ENCODE measurements at regions not wholly inside any gene's neighbourhood (a gene's known extent, or its start where the extent isn't known, plus 50 kb on each side); places are given as distances from the start of the nearest gene placed in this dataset.
A peak's percentile ranks its signal among the peaks of the same experiment; 100 is the strongest.

- ChIA-PET CTCF (no interaction called here), POLR2A (ENCODE audit: low non-redundant PET) (no interaction called here)
- DNase-seq (ENCODE audit: low spot score) = no peak
- no peak overlapping the region for H3K27ac ChIP-seq
- TF ChIP-seq CTCF (conservative IDR thresholded peaks at IDR 0.05; ENCODE audit: low read depth) = no peak
These were observed 222.8 kb upstream of the SDK2 start for GRCh38 chr17:73867056-73867455.

GRCh38 chr17:73870068-73870467 is 225.8 kb upstream of the SDK2 start:
- ChIA-PET CTCF (no interaction called here), POLR2A (ENCODE audit: low non-redundant PET) (no interaction called here)
- no peak overlapping the region for H3K27ac ChIP-seq
- TF ChIP-seq CTCF (conservative IDR thresholded peaks at IDR 0.05; ENCODE audit: low read depth) = no peak
- no peak for DNase-seq (ENCODE audit: low spot score)

GRCh38 chr17:73870473-73870872 is 226.2 kb upstream of the SDK2 start:
- DNase-seq (ENCODE audit: low spot score) = no peak
- ChIA-PET POLR2A (ENCODE audit: low non-redundant PET) (no interaction called here), CTCF (no interaction called here)
- TF ChIP-seq CTCF (conservative IDR thresholded peaks at IDR 0.05; ENCODE audit: low read depth) = no peak
- no peak overlapping the region for H3K27ac ChIP-seq

- TF ChIP-seq CTCF (conservative IDR thresholded peaks at IDR 0.05; ENCODE audit: low read depth) = no peak
- DNase-seq (ENCODE audit: low spot score) = no peak
- CTCF ChIA-PET = no interaction called here
- POLR2A ChIA-PET (ENCODE audit: low non-redundant PET) = no interaction called here
- no peak overlapping the region for H3K27ac ChIP-seq
These were observed 228.6 kb upstream of the SDK2 start for GRCh38 chr17:73872816-73873215.

GRCh38 chr17:73874008-73874720 is 229.9 kb upstream of the SDK2 start:
- ChIA-PET CTCF (interaction anchor here (0.6 to 0.7 kb wide), 3 partner anchors 10 to 155 kb away, joined by 3 read pairs; no protein-coding TSS in a partner anchor), POLR2A (ENCODE audit: low non-redundant PET) (no interaction called here)
- no peak for TF ChIP-seq CTCF (conservative IDR thresholded peaks at IDR 0.05; ENCODE audit: low read depth)
- peak overlapping the region; percentile 27 for H3K27ac ChIP-seq
- DNase-seq (ENCODE audit: low spot score) = peak; percentile 67

- POLR2A ChIA-PET (ENCODE audit: low non-redundant PET) = no interaction called here
- no peak for TF ChIP-seq CTCF (conservative IDR thresholded peaks at IDR 0.05; ENCODE audit: low read depth)
- no peak for DNase-seq (ENCODE audit: low spot score)
- CTCF ChIA-PET = no interaction called here
- no peak overlapping the region for H3K27ac ChIP-seq
These were observed 231.1 kb upstream of the SDK2 start for GRCh38 chr17:73875346-73875745.
